ENCODE measurements at regions not wholly inside any gene's neighbourhood (a gene's known extent, or its start where the extent isn't known, plus 50 kb on each side); places are given as distances from the start of the nearest gene placed in this dataset.

- no peak for DNase-seq (ENCODE audit: low spot score)
- no peak for TF ChIP-seq CTCF (IDR thresholded peaks at IDR 0.05; ENCODE audit: extremely low read depth, insufficient read depth, missing control alignments)
- in situ Hi-C loops (cut with MboI; ENCODE audit: low pct_unique_long_range_greater_than_20kb, low sequenced_read_pairs, unreplicated experiment), result no loop called here
These were observed 83.8 kb upstream of the WASF3 start for GRCh38 chr13:26473571-26474230.

- in situ Hi-C loops (cut with MboI; ENCODE audit: low pct_unique_long_range_greater_than_20kb, low sequenced_read_pairs, unreplicated experiment), result no loop called here
These were observed 83.2 kb upstream of the WASF3 start for GRCh38 chr13:26474286-26474685.

GRCh38 chr13:26475176-26476110, 82.0 kb upstream of the WASF3 start:
- DNase-seq (ENCODE audit: low spot score), result no peak
- TF ChIP-seq CTCF (IDR thresholded peaks at IDR 0.05; ENCODE audit: extremely low read depth, insufficient read depth, missing control alignments), result no peak
- in situ Hi-C loops (cut with MboI; ENCODE audit: low pct_unique_long_range_greater_than_20kb, low sequenced_read_pairs, unreplicated experiment), result no loop called here

More at GRCh38 chr13:26474286-26474685, 83.2 kb upstream of the WASF3 start:
- TF ChIP-seq CTCF (IDR thresholded peaks at IDR 0.05; ENCODE audit: extremely low read depth, insufficient read depth, missing control alignments), result no peak
- DNase-seq (ENCODE audit: low spot score), result no peak

GRCh38 chr13:26476111-26476781, 81.2 kb upstream of the WASF3 start:
- no peak for DNase-seq (ENCODE audit: low spot score)
- in situ Hi-C loops (cut with MboI; ENCODE audit: low pct_unique_long_range_greater_than_20kb, low sequenced_read_pairs, unreplicated experiment), result no loop called here
- TF ChIP-seq CTCF (IDR thresholded peaks at IDR 0.05; ENCODE audit: extremely low read depth, insufficient read depth, missing control alignments), result no peak

GRCh38 chr13:26476782-26477142, 80.7 kb upstream of the WASF3 start:
- DNase-seq (ENCODE audit: low spot score), result no peak
- in situ Hi-C loops (cut with MboI; ENCODE audit: low pct_unique_long_range_greater_than_20kb, low sequenced_read_pairs, unreplicated experiment), result no loop called here
- no peak for TF ChIP-seq CTCF (IDR thresholded peaks at IDR 0.05; ENCODE audit: extremely low read depth, insufficient read depth, missing control alignments)

GRCh38 chr13:26477681-26478080, 79.8 kb upstream of the WASF3 start:
- no peak for TF ChIP-seq CTCF (IDR thresholded peaks at IDR 0.05; ENCODE audit: extremely low read depth, insufficient read depth, missing control alignments)
- in situ Hi-C loops (cut with MboI; ENCODE audit: low pct_unique_long_range_greater_than_20kb, low sequenced_read_pairs, unreplicated experiment), result no loop called here
- no peak for DNase-seq (ENCODE audit: low spot score)
